ENCODE measurements at regions not wholly inside any gene's neighbourhood (a gene's known extent, or its start where the extent isn't known, plus 50 kb on each side); places are given as distances from the start of the nearest gene placed in this dataset.

GRCh38 chr13:75196147-75196837 lies 285.7 kb downstream of the TBC1D4 start:
- no peak for TF ChIP-seq TCF7L2 (IDR thresholded peaks at IDR 0.05; ENCODE audit: low read depth, low read length)
- H3K27ac ChIP-seq (ENCODE audit: low read length) = no peak overlapping the region
- BruUV-seq (replicated peaks) = no TSS peak
- DNase-seq (ENCODE audit: low read depth, low spot score) = no peak
- ChIA-PET CTCF (no interaction called here), POLR2A (no interaction called here)
- H3K27me3 ChIP-seq (ENCODE audit: control insufficient read depth, insufficient read depth, low read length) = no peaks in the 10 kb centered on the region
- intact Hi-C loops (cut with micrococcal nuclease; ENCODE audit: unreplicated experiment) = no loop called here
- no peaks in the 10 kb centered on the region for H3K9me3 ChIP-seq (ENCODE audit: control insufficient read depth, insufficient read depth, low read depth, low read length)
- in situ Hi-C loops (cut with HindIII; ENCODE audit: low pct_unique_long_range_greater_than_20kb, low sequenced_read_pairs) = no loop called here
- H3K4me3 ChIP-seq (ENCODE audit: low read depth in 2 of 2, low read length in 2 of 2) = no peak overlapping the region
- no peaks in the 10 kb centered on the region for H3K36me3 ChIP-seq (ENCODE audit: control insufficient read depth, insufficient read depth, low read length)
- no peaks in the 10 kb centered on the region for H3K4me1 ChIP-seq (ENCODE audit: control insufficient read depth, insufficient read depth, low read length)
- no peak for ATAC-seq

- Histone ChIP-seq H3K27me3 (ENCODE audit: control insufficient read depth, insufficient read depth, low read length) (no peaks in the 10 kb centered on the region), H3K4me1 (ENCODE audit: control insufficient read depth, insufficient read depth, low read length) (no peaks in the 10 kb centered on the region), H3K4me3 (ENCODE audit: low read depth in 2 of 2, low read length in 2 of 2) (no peak overlapping the region), H3K36me3 (ENCODE audit: control insufficient read depth, insufficient read depth, low read length) (no peaks in the 10 kb centered on the region), H3K9me3 (ENCODE audit: control insufficient read depth, insufficient read depth, low read depth, low read length) (no peaks in the 10 kb centered on the region), H3K27ac (ENCODE audit: low read length) (no peak overlapping the region)
- no peak for DNase-seq (ENCODE audit: low read depth, low spot score)
- CTCF ChIA-PET = no interaction called here
- POLR2A ChIA-PET = no interaction called here
- no peak for ATAC-seq
- TF ChIP-seq REST (IDR thresholded peaks at IDR 0.05; ENCODE audit: insufficient read depth in 1 of 2, low read depth in 2 of 2, low read length in 1 of 2) (no peak), SIN3A (IDR thresholded peaks at IDR 0.05; ENCODE audit: borderline replicate concordance, insufficient read depth, low read depth, low read length) (no peak), POLR2AphosphoS5 (IDR thresholded peaks at IDR 0.05; ENCODE audit: low read depth, low read length) (no peak), TCF7L2 (IDR thresholded peaks at IDR 0.05; ENCODE audit: low read depth, low read length) (no peak), CTCF (IDR thresholded peaks at IDR 0.05) (no peak)
- in situ Hi-C loops (cut with HindIII; ENCODE audit: low pct_unique_long_range_greater_than_20kb, low sequenced_read_pairs) (no loop called here), intact Hi-C loops (cut with micrococcal nuclease; ENCODE audit: unreplicated experiment) (no loop called here)
- no TSS peak for BruUV-seq (replicated peaks)
Observed at GRCh38 chr13:75195495-75196146, 286.3 kb downstream of the TBC1D4 start.

Data from Panc1 (cell line).